Fibroblast of the aortic adventitia (primary cell): ENCODE measurements at regions not wholly inside any gene's neighbourhood (a gene's known extent, or its start where the extent isn't known, plus 50 kb on each side); places are given as distances from the start of the nearest gene placed in this dataset.

Source experiments
- DNase-seq: peaks from one replicate; pipeline ENCODE4 v3.0.0-alpha.2; 2010; ENCODE audit warnings: low read depth
- H3K4me3 ChIP-seq: 2 replicates; pipeline ENCODE4 v1.5.1; 2011; ENCODE audit warnings: low read depth, mild to moderate bottlenecking, control low read depth, low read length, moderate library complexity
- CTCF ChIP-seq: IDR thresholded peaks from 2 replicates; pipeline ENCODE4 v1.5.1; 2011; ENCODE audit warnings: mild to moderate bottlenecking, low read length, control low read depth, inconsistent platforms; ENCODE audit not compliant: insufficient read depth

DNA sequence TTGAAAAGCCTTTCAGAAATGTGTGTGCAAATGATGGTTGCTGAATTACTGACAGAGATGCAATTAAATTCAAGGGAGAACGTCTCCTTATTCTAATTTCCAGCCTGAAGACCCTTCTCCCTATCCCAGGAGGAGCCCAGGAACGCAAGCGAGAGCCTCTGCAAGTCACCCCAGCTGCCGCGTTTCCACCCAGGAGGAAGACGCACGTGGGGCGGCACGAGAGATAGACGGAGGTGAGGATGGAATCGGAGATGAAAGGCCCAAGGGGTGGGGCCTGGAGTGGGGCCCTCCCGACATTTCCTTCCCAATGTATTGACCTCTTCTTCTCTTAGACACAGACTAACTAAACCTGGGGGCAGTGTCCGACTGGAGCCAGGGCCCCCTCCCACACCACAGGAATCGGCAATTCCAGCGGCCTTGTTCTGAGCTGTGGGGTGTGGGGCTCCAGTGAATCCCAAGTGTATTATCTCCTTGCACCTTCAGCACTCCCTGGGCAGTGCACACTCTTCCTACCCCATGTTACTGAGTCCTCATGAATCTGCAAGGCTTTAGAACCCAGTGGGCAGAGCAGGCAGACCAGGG lies 322.5 kb downstream of the AJAP1 start:
- no peak overlapping the region for H3K4me3 ChIP-seq
- TF ChIP-seq CTCF: no peak
- no peak for DNase-seq

DNA sequence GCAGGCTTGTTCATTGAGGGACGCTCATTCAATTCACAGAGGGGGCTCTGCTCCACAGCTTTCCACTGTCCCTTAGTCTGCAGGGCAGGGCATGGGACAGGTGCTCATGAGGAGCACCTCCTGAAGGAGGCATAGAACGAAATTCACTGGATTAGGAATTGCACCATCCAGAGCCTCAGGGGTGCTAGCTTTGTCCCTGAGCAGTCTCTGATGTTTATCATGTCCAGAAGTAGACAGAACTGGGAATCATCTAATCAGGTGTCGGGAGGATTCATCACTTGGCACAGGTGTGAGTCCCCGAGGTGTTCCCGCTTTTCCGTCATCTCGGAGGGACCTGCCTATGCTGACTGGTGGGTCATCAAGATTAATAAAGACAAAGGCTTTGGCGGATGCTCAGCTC lies 321.4 kb downstream of the AJAP1 start:
- TF ChIP-seq CTCF: no peak

DNA sequence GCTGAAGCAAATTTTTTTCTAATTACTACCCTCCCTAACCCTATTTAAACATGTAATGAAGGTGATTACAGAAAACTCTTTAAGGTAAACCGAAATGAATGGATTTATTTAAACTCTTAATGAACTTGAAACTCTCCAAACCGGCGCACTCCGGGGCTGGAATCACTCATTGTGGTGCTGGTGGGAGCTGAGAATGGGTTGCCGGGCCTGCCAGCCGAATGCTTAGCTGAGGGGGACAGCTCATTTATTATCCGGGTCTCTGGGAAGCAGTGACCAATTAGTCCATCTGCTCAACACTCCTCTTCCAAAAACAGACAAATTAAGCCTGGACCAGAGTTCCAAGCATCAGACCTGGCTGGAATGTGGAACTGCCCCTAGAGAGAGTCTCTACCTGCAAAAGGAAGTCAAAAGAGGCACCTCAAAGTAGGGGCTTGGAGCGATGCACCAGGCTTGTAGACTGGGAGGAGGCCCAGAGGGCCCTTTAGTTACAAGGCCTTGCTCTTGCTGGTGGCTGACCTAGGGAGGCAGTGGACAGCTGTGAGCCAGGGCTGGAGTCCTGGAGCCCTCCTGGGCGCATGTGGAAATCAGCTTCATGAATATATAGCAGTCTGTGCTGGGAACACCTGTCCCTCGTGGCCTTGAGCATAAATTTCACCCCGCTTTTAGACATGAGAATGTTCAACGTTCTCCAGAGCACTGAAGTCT lies 320.7 kb downstream of the AJAP1 start:
- no peak overlapping the region for H3K4me3 ChIP-seq
- no peak for TF ChIP-seq CTCF
- no peak for DNase-seq

More for the DNA sequence above, 321.4 kb downstream of the AJAP1 start:
- no peak overlapping the region for H3K4me3 ChIP-seq
- no peak for DNase-seq

GRCh38 chr1:4973341-4973740 lies 318.9 kb downstream of the AJAP1 start:
- no peak overlapping the region for H3K4me3 ChIP-seq
- DNase-seq: no peak
- no peak for TF ChIP-seq CTCF

DNA sequence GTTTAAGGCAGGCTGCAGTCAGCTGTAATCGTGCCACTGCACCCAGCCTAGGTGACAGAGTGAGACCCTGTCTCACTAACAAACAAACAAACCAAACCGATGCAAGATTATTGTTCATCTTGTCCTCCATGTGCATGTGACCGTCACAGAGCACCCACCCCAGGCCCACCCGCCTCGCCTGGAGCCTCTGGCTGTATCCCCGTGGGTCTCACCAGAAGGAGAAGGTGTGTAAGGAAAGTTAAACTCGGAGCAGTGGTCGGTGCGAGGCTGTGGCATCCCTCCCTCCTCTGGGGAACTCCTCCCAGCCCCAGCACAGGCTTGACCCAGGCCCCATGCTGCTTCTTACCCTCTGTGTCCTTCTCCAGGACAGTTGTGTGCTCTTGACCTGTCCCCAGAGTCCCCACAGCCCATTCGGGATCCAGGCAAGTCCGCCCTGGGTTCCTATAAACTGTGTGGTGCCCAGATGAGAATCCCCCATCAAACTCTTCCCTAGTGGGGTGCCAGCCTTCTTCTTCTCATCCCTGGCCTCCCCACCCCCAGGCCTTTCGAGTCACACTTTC lies 318.4 kb downstream of the AJAP1 start:
- DNase-seq: no peak
- no peak overlapping the region for H3K4me3 ChIP-seq
- no peak for TF ChIP-seq CTCF

DNA sequence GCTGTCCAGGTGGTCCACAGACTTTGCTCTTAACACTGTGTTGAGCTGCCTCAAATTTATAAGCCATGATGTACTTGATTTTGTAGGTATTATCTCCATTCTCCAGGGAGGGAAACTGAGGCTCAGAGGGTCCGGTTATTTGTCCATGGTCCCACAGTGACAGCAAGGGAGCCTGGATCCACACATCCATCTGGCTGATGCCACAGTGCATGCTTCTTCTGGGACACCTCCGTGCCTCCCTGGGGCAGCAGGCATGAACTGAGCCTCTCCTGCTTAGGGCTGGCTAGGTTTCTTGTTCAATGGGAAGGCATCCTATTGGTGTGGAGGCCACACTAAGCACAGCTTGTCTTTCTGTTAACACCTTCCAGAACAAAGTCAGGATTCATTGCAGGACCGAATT lies 317.3 kb downstream of the AJAP1 start:
- TF ChIP-seq CTCF: no peak
- no peak for DNase-seq
- no peak overlapping the region for H3K4me3 ChIP-seq
